ENCODE measurements at regions not wholly inside any gene's neighbourhood (a gene's known extent, or its start where the extent isn't known, plus 50 kb on each side); places are given as distances from the start of the nearest gene placed in this dataset.

DNA sequence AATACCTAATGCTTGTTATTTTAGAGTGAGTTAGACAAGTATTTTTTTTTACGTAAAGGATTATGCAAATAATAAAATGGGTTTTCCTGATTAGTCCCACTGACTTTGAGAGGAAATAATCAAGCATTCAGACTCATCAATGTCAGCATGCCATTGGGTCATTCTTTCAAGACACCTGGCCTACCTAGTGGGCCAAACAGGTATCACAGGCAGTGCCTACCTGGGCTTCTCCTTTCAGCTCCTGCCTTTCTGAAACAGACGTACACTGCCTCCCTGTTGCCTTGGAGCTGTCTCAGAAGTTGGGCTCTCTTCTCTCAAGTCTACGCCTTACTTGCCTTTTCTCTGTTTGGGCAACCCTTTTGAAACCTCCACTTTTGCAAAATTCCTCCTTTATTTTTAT, 545.6 kb downstream of the SNAPC1 start:
- WGBS (ENCODE audit: low lambda C conversion rate), result 53% methylated on average over 3 of the region's 3 CpGs
- H3K4me2 ChIP-seq (ENCODE audit: low read depth, low read length), result no peak overlapping the region
- no TSS peak for BruUV-seq (replicated peaks)
- no peak for DNase-seq (ENCODE audit: low spot score)
- H3K9ac ChIP-seq (ENCODE audit: insufficient read depth, low read depth, low read length), result no peak overlapping the region
- H3K27ac ChIP-seq (ENCODE audit: extremely low read length, insufficient read depth, low read length), result no peak overlapping the region
- no peaks in the 10 kb centered on the region for H3K36me3 ChIP-seq (replicated peaks in 1 of 2; ENCODE audit: control insufficient read depth in 1 of 2, insufficient read depth in 2 of 2, low read length in 2 of 2)
- peaks cover 26% of the 10 kb centered on the region for H3K9me3 ChIP-seq (ENCODE audit: low read length)
- intact Hi-C loops (cut with micrococcal nuclease; ENCODE audit: unreplicated experiment) (no loop called here), in situ Hi-C loops (cut with HindIII; ENCODE audit: extremely low pct_ligation_motif_present, low pct_unique_long_range_greater_than_20kb) (no loop called here)
- no peaks in the 10 kb centered on the region for H3K27me3 ChIP-seq (ENCODE audit: control insufficient read depth in 1 of 2, insufficient read depth in 2 of 2, low read length in 2 of 2)
- CTCF ChIA-PET (ENCODE audit: low intra/inter-chr PET ratio, low total read pairs), result no interaction called here
- POLR2A ChIA-PET, result no interaction called here
- H4K20me1 ChIP-seq (ENCODE audit: insufficient read depth, low read length), result no peaks in the 10 kb centered on the region
- no peak for FAIRE-seq
- ATAC-seq, result no peak
- H3K4me3 ChIP-seq (replicated peaks in 1 of 3; ENCODE audit: insufficient read depth in 1 of 3, low read depth in 2 of 3, low read length in 3 of 3), result no peak overlapping the region
- H3K79me2 ChIP-seq (ENCODE audit: insufficient read depth, low read length), result no peaks in the 10 kb centered on the region
- H3K4me1 ChIP-seq (ENCODE audit: insufficient read depth, low read length), result no peaks in the 10 kb centered on the region
- TF ChIP-seq, protein P1, sequence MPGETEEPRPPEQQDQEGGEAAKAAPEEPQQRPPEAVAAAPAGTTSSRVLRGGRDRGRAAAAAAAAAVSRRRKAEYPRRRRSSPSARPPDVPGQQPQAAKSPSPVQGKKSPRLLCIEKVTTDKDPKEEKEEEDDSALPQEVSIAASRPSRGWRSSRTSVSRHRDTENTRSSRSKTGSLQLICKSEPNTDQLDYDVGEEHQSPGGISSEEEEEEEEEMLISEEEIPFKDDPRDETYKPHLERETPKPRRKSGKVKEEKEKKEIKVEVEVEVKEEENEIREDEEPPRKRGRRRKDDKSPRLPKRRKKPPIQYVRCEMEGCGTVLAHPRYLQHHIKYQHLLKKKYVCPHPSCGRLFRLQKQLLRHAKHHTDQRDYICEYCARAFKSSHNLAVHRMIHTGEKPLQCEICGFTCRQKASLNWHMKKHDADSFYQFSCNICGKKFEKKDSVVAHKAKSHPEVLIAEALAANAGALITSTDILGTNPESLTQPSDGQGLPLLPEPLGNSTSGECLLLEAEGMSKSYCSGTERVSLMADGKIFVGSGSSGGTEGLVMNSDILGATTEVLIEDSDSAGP (CRISPR knock-in tag; IDR thresholded peaks at IDR 0.05; ENCODE audit: borderline replicate concordance), result no peak
- TF ChIP-seq MEIS2 (CRISPR knock-in tag; IDR thresholded peaks at IDR 0.05), result no peak
- TF ChIP-seq ZNF567 (CRISPR knock-in tag; IDR thresholded peaks at IDR 0.05; ENCODE audit: borderline replicate concordance), result no peak
- TF ChIP-seq, protein P2, sequence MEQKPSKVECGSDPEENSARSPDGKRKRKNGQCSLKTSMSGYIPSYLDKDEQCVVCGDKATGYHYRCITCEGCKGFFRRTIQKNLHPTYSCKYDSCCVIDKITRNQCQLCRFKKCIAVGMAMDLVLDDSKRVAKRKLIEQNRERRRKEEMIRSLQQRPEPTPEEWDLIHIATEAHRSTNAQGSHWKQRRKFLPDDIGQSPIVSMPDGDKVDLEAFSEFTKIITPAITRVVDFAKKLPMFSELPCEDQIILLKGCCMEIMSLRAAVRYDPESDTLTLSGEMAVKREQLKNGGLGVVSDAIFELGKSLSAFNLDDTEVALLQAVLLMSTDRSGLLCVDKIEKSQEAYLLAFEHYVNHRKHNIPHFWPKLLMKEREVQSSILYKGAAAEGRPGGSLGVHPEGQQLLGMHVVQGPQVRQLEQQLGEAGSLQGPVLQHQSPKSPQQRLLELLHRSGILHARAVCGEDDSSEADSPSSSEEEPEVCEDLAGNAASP (CRISPR knock-in tag; IDR thresholded peaks at IDR 0.05; ENCODE audit: borderline replicate concordance), result no peak
- TF ChIP-seq FLYWCH1 (CRISPR knock-in tag; IDR thresholded peaks at IDR 0.05), result no peak
- TF ChIP-seq MED8 (CRISPR knock-in tag; IDR thresholded peaks at IDR 0.05; ENCODE audit: insufficient replicate concordance), result no peak
- no peak for TF ChIP-seq MTF2 (CRISPR knock-in tag; IDR thresholded peaks at IDR 0.05; ENCODE audit: borderline replicate concordance)
- TF ChIP-seq SP2 (CRISPR knock-in tag; IDR thresholded peaks at IDR 0.05), result no peak
- no peak for TF ChIP-seq ZNF879 (CRISPR knock-in tag; IDR thresholded peaks at IDR 0.05)
- TF ChIP-seq ELF3 (CRISPR knock-in tag; IDR thresholded peaks at IDR 0.05), result no peak
- TF ChIP-seq SALL1 (CRISPR knock-in tag; IDR thresholded peaks at IDR 0.05), result no peak
- no peak overlapping the region for H2AFZ ChIP-seq (ENCODE audit: low read length)

All from HepG2 (cell line).